Breast epithelium (tissue), 4 donors: ENCODE measurements at regions not wholly inside any gene's neighbourhood (a gene's known extent, or its start where the extent isn't known, plus 50 kb on each side); places are given as distances from the start of the nearest gene placed in this dataset.

ENCODE experiments used
- DNase-seq, 2 donors: peaks; one replicate each; pipeline ENCODE4 v3.0.0-alpha.2; 2019; ENCODE audit warnings: low spot score in 2 of 2
- H3K27ac ChIP-seq, 2 donors: fragments of 200-600 bp; sonication (generic) in 1 of 2; one replicate each; pipeline ENCODE4 v1.5.1; 2016 to 2019; ENCODE audit warnings: mild to moderate bottlenecking in 1 of 2
- H3K27me3 ChIP-seq, 2 donors: fragments of 200-600 bp; sonication (generic) in 1 of 2; one replicate each; pipeline versions ENCODE4 v1.5.1 to v1.6.0; 2017 to 2019; ENCODE audit warnings: control low read depth in 1 of 2, mild to moderate bottlenecking in 1 of 2
- H3K36me3 ChIP-seq: fragments of 200-600 bp; one replicate; pipeline ENCODE4 v1.5.1; 2019
- H3K4me1 ChIP-seq, 2 donors: fragments of 200-600 bp; sonication (generic); one replicate each; pipeline ENCODE4 v1.5.1; 2016 to 2019; ENCODE audit warnings: control low read depth in 1 of 2
- H3K4me3 ChIP-seq, 3 donors: fragments of 200-600 bp; sonication (generic); 1 replicate in 2 of 3; 2 replicates in 1 of 3; pipeline ENCODE4 v1.5.1; 2016 to 2019; ENCODE audit warnings: mild to moderate bottlenecking in 3 of 3, moderate library complexity in 2 of 3
- H3K9me3 ChIP-seq, 2 donors: fragments of 200-600 bp; sonication (generic) in 1 of 2; one replicate each; pipeline ENCODE4 v1.5.1; 2016 to 2019; ENCODE audit warnings: control low read depth in 1 of 2
- CTCF ChIP-seq, 3 donors: fragments of 450-650 bp; IDR thresholded peaks; one replicate each; pipeline ENCODE4 v1.5.1; 2016 to 2017; ENCODE audit warnings: antibody characterized with exemption in 3 of 3, mild to moderate bottlenecking in 3 of 3, moderate library complexity in 3 of 3
- POLR2A ChIP-seq: fragments of 450-650 bp; IDR thresholded peaks from one replicate; pipeline ENCODE4 v1.6.1; 2016; ENCODE audit warnings: antibody characterized with exemption, mild to moderate bottlenecking, moderate library complexity
- POLR2AphosphoS5 ChIP-seq, 3 donors: sonication (generic); formaldehyde crosslinking; IDR thresholded peaks; one replicate each; pipeline ENCODE4 v1.6.1; 2017; ENCODE audit warnings: antibody characterized with exemption in 3 of 3
- intact Hi-C: fragments of 100-400 bp; cut with DNase I; formaldehyde crosslinking; loops from one replicate; pipeline ENCODE4 v1.15.1; 2023; ENCODE audit warnings: low total_unique reads

GRCh38 chr5:164422400-164422799, 917.0 kb downstream of the MAT2B start:
- Histone ChIP-seq H3K4me1 (no peaks in the 10 kb centered on the region), H3K9me3 (peaks cover 3 to 33% of the 10 kb centered on the region in 2 donors), H3K27ac (no peak overlapping the region), H3K4me3 (no peak overlapping the region), H3K27me3 (no peaks in the 10 kb centered on the region), H3K36me3 (no peaks in the 10 kb centered on the region)
- TF ChIP-seq CTCF (IDR thresholded peaks at IDR 0.05) = no peak
- TF ChIP-seq POLR2AphosphoS5 (IDR thresholded peaks at IDR 0.05) = no peak
- TF ChIP-seq POLR2A = no peak
- intact Hi-C loops = no loop called here
- no peak for DNase-seq

- H3K4me3 ChIP-seq = no peak overlapping the region
- H3K27ac ChIP-seq = no peak overlapping the region
- no peaks in the 10 kb centered on the region for H3K4me1 ChIP-seq
- H3K27me3 ChIP-seq = no peaks in the 10 kb centered on the region
- no peak for TF ChIP-seq POLR2AphosphoS5 (IDR thresholded peaks at IDR 0.05)
- peaks cover 0 to 7% of the 10 kb centered on the region in 2 donors for H3K9me3 ChIP-seq
- no peaks in the 10 kb centered on the region for H3K36me3 ChIP-seq
- DNase-seq = no peak
- intact Hi-C loops = no loop called here
Measured at GRCh38 chr5:164431634-164432304, 926.4 kb downstream of the MAT2B start.

GRCh38 chr5:164433106-164433870, 927.9 kb downstream of the MAT2B start:
- H3K36me3 ChIP-seq = no peaks in the 10 kb centered on the region
- no peak overlapping the region for H3K4me3 ChIP-seq
- intact Hi-C loops = no loop called here
- H3K27me3 ChIP-seq = no peaks in the 10 kb centered on the region
- no peak overlapping the region for H3K27ac ChIP-seq
- DNase-seq = no peak
- H3K4me1 ChIP-seq = no peaks in the 10 kb centered on the region
- no peaks in the 10 kb centered on the region for H3K9me3 ChIP-seq
- TF ChIP-seq POLR2AphosphoS5 (IDR thresholded peaks at IDR 0.05) (no peak), CTCF (IDR thresholded peaks at IDR 0.05) (no peak), POLR2A (no peak)

- Histone ChIP-seq H3K36me3 (no peaks in the 10 kb centered on the region), H3K27ac (no peak overlapping the region), H3K27me3 (no peaks in the 10 kb centered on the region), H3K4me3 (no peak overlapping the region), H3K4me1 (no peaks in the 10 kb centered on the region), H3K9me3 (no peaks in the 10 kb centered on the region)
- DNase-seq = no peak
- intact Hi-C loops = no loop called here
- TF ChIP-seq POLR2A (no peak), CTCF (IDR thresholded peaks at IDR 0.05) (no peak), POLR2AphosphoS5 (IDR thresholded peaks at IDR 0.05) (no peak)
Measured at GRCh38 chr5:164435576-164435975, 930.2 kb downstream of the MAT2B start.

GRCh38 chr5:164439799-164440198, 934.4 kb downstream of the MAT2B start:
- DNase-seq = no peak
- Histone ChIP-seq H3K9me3 (no peaks in the 10 kb centered on the region), H3K4me1 (no peaks in the 10 kb centered on the region), H3K27me3 (no peaks in the 10 kb centered on the region), H3K4me3 (no peak overlapping the region), H3K27ac (no peak overlapping the region), H3K36me3 (no peaks in the 10 kb centered on the region)
- no peak for TF ChIP-seq POLR2A
- no peak for TF ChIP-seq POLR2AphosphoS5 (IDR thresholded peaks at IDR 0.05)
- TF ChIP-seq CTCF (IDR thresholded peaks at IDR 0.05) = no peak
- intact Hi-C loops = no loop called here
